BJ (cell line): ENCODE measurements at regions not wholly inside any gene's neighbourhood (a gene's known extent, or its start where the extent isn't known, plus 50 kb on each side); places are given as distances from the start of the nearest gene placed in this dataset.

Experiments used
- CTCF ChIA-PET: fragments of 350-600 bp; formaldehyde crosslinking; extraction: SDS; loops from one replicate; lab custom pipeline; 2021; ENCODE audit warnings: antibody characterized with exemption, inconsistent platforms; lab: Yijun Ruan, JAX
- POLR2A ChIA-PET: fragments of 300-600 bp; sonication (Branson Sonifier 250); formaldehyde crosslinking; extraction: SDS; loops from one replicate; lab custom pipeline; 2021; ENCODE audit warnings: antibody characterized with exemption; lab: Charles Lee
- DNase-seq: peaks from one replicate; pipeline ENCODE4 v3.0.0-alpha.2; 2011; ENCODE audit warnings: low read depth
- H3K27me3 ChIP-seq: 2 replicates; pipeline ENCODE4 v1.6.0; 2011; ENCODE audit warnings: low read length; ENCODE audit not compliant: control insufficient read depth, insufficient read depth
- H3K36me3 ChIP-seq: 2 replicates; pipeline ENCODE4 v1.5.1; 2011; ENCODE audit warnings: low read length; ENCODE audit not compliant: control insufficient read depth, insufficient read depth
- H3K4me3 ChIP-seq: 2 replicates; pipeline ENCODE4 v1.5.1; 2011; ENCODE audit warnings: low read depth, mild to moderate bottlenecking, control low read depth, low read length
- CTCF ChIP-seq: IDR thresholded peaks from 2 replicates; pipeline ENCODE4 v1.5.1; 2011; ENCODE audit warnings: low read depth, mild to moderate bottlenecking, control low read depth, inconsistent platforms, low read length, moderate library complexity; ENCODE audit not compliant: insufficient read depth

- POLR2A ChIA-PET = no interaction called here
- no peak for TF ChIP-seq CTCF
- H3K4me3 ChIP-seq = no peak overlapping the region
- DNase-seq = no peak
- CTCF ChIA-PET = interaction anchor here (0.8 kb wide), 1 partner anchor 16 kb away, joined by 3 read pairs; no protein-coding TSS in a partner anchor
- H3K36me3 ChIP-seq = no peaks in the 10 kb centered on the region
- H3K27me3 ChIP-seq = peaks cover 3% of the 10 kb centered on the region
Measured at GRCh38 chr1:228898582-228898992, 163.3 kb downstream of the RHOU start.

GRCh38 chr1:228899421-228899956 is 164.2 kb downstream of the RHOU start:
- no peak for TF ChIP-seq CTCF

GRCh38 chr1:228900099-228900885 is 165.0 kb downstream of the RHOU start:
- Histone ChIP-seq H3K27me3 (peaks cover 3% of the 10 kb centered on the region), H3K4me3 (no peak overlapping the region), H3K36me3 (no peaks in the 10 kb centered on the region)
- ChIA-PET CTCF (interaction anchor here (0.6 to 0.8 kb wide), 2 partner anchors 165 to 338 kb away, joined by 3 read pairs; no protein-coding TSS in a partner anchor), POLR2A (interaction anchor here (0.6 kb wide), 1 partner anchor 36 kb away, joined by 3 read pairs; no protein-coding TSS in a partner anchor)
- no peak for DNase-seq
- TF ChIP-seq CTCF = no peak

More at GRCh38 chr1:228899421-228899956, 164.2 kb downstream of the RHOU start:
- H3K36me3 ChIP-seq = no peaks in the 10 kb centered on the region
- peaks cover 3% of the 10 kb centered on the region for H3K27me3 ChIP-seq
- POLR2A ChIA-PET = no interaction called here
- DNase-seq = no peak
- no peak overlapping the region for H3K4me3 ChIP-seq
- CTCF ChIA-PET = no interaction called here

- Histone ChIP-seq H3K36me3 (no peaks in the 10 kb centered on the region), H3K27me3 (peaks cover 3% of the 10 kb centered on the region), H3K4me3 (no peak overlapping the region)
- CTCF ChIA-PET = interaction anchor here (0.6 to 0.8 kb wide), 2 partner anchors 165 to 337 kb away, joined by 3 read pairs; no protein-coding TSS in a partner anchor
- no peak for DNase-seq
- POLR2A ChIA-PET = no interaction called here
- no peak for TF ChIP-seq CTCF
Measured at GRCh38 chr1:228900886-228901392, 165.7 kb downstream of the RHOU start.
